ENCODE measurements at regions not wholly inside any gene's neighbourhood (a gene's known extent, or its start where the extent isn't known, plus 50 kb on each side); places are given as distances from the start of the nearest gene placed in this dataset.

GRCh38 chr4:112077743-112078142 lies 67.5 kb upstream of the FAM241A start:
- no peak for TF ChIP-seq CTCF (IDR thresholded peaks at IDR 0.05; ENCODE audit: extremely low read depth in 1 of 2, insufficient read depth in 1 of 2, low read depth in 1 of 2, low read length in 2 of 2)
- TF ChIP-seq POLR2A (IDR thresholded peaks at IDR 0.05; ENCODE audit: low read depth, low read length): no peak

Data from endothelial cell of umbilical vein (primary cell).